Fibroblast of lung (primary cell): ENCODE measurements at regions not wholly inside any gene's neighbourhood (a gene's known extent, or its start where the extent isn't known, plus 50 kb on each side); places are given as distances from the start of the nearest gene placed in this dataset.

Experiments
- DNase-seq, 2 donors: peaks; one replicate each; pipeline versions ENCODE4 v3.0.0 to v3.0.0-alpha.2; 2010; ENCODE audit warnings: low read depth in 2 of 2
- H2AFZ ChIP-seq: 2 replicates; pipeline ENCODE4 v1.5.1; 2012; ENCODE audit warnings: low read length, control low read depth, inconsistent platforms
- H3K27ac ChIP-seq: 2 replicates; pipeline ENCODE4 v1.5.1; 2011; ENCODE audit warnings: low read length, control low read depth; ENCODE audit not compliant: insufficient read depth
- H3K27me3 ChIP-seq: 2 replicates; pipeline ENCODE4 v1.5.1; 2011; ENCODE audit warnings: mild to moderate bottlenecking, low read length; ENCODE audit not compliant: control insufficient read depth, insufficient read depth
- H3K36me3 ChIP-seq: 2 replicates; pipeline ENCODE4 v1.5.1; 2011; ENCODE audit warnings: low read length; ENCODE audit not compliant: control insufficient read depth, insufficient read depth
- H3K4me1 ChIP-seq: 2 replicates; pipeline ENCODE4 v1.5.1; 2011; ENCODE audit warnings: low read length; ENCODE audit not compliant: control insufficient read depth, insufficient read depth; ENCODE audit errors: extremely low read depth
- H3K4me2 ChIP-seq: 2 replicates; pipeline ENCODE4 v1.5.1; 2011; ENCODE audit warnings: low read length, control low read depth; ENCODE audit not compliant: insufficient read depth; ENCODE audit errors: extremely low read depth
- H3K4me3 ChIP-seq, 4 experiments: fragments of 200-600 bp in 1 of 4; sonication (generic) in 1 of 4; replicated peaks in 1 of 4; 2 replicates each; pipeline ENCODE4 v1.5.1; 2011 to 2016; ENCODE audit warnings: low read length in 4 of 4, low read depth in 3 of 4, mild to moderate bottlenecking in 3 of 4, control low read depth in 2 of 4, inconsistent platforms in 1 of 4, mixed read lengths in 1 of 4; ENCODE audit not compliant: insufficient read depth in 1 of 4; ENCODE audit errors: control extremely low read depth in 1 of 4
- H3K79me2 ChIP-seq: 2 replicates; pipeline ENCODE4 v1.5.1; 2012; ENCODE audit warnings: mild to moderate bottlenecking, low read length, inconsistent platforms; ENCODE audit not compliant: control insufficient read depth, insufficient read depth
- H3K9ac ChIP-seq: 2 replicates; pipeline ENCODE4 v1.5.1; 2011; ENCODE audit warnings: mild to moderate bottlenecking, low read length, control low read depth; ENCODE audit not compliant: insufficient read depth
- H3K9me3 ChIP-seq: 2 replicates; pipeline ENCODE4 v1.5.1; 2012; ENCODE audit warnings: low read depth, low read length; ENCODE audit not compliant: control insufficient read depth, insufficient read depth
- H4K20me1 ChIP-seq: 2 replicates; pipeline ENCODE4 v1.5.1; 2011; ENCODE audit warnings: low read length; ENCODE audit not compliant: control insufficient read depth, insufficient read depth; ENCODE audit errors: extremely low read depth
- EZH2 ChIP-seq: IDR thresholded peaks from 2 replicates; pipeline ENCODE4 v1.5.1; 2012; ENCODE audit warnings: low read length, control low read depth, mild to moderate bottlenecking; ENCODE audit errors: missing control alignments
- TF ChIP-seq, protein P1 (sequence below), 2 donors: IDR thresholded peaks in 1 of 2; conservative IDR thresholded peaks in 1 of 2; 1 replicate in 1 of 2; 2 replicates in 1 of 2; pipeline ENCODE4 v1.5.1; 2011 to 2012; ENCODE audit warnings: low read length in 2 of 2, control low read depth in 1 of 2, inconsistent platforms in 1 of 2, low read depth in 1 of 2, mild to moderate bottlenecking in 1 of 2

DNA sequence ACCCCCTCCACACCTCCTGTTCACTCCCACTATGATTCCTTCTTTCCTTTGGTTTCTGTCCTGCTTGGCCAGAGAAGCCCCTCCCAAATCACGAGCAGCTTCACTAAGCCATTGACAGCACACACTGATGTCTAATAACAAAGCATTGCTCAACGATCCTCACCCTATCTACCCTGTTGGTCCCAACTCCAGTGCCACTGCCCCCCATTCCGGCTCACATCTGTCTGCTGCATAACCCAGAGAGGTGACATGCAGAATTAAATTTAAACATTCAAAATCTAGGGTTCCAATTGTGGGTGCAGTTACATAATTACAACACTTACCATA, 236.9 kb downstream of the TTLL7 start:
- Histone ChIP-seq H3K79me2 (no peaks in the 10 kb centered on the region), H3K4me2 (no peak overlapping the region), H3K4me3 (no peak overlapping the region), H2AFZ (no peak overlapping the region), H3K9ac (no peak overlapping the region), H4K20me1 (no peaks in the 10 kb centered on the region), H3K4me1 (no peaks in the 10 kb centered on the region), H3K36me3 (no peaks in the 10 kb centered on the region), H3K9me3 (no peaks in the 10 kb centered on the region), H3K27ac (no peak overlapping the region), H3K27me3 (no peaks in the 10 kb centered on the region)
- TF ChIP-seq, protein P1, sequence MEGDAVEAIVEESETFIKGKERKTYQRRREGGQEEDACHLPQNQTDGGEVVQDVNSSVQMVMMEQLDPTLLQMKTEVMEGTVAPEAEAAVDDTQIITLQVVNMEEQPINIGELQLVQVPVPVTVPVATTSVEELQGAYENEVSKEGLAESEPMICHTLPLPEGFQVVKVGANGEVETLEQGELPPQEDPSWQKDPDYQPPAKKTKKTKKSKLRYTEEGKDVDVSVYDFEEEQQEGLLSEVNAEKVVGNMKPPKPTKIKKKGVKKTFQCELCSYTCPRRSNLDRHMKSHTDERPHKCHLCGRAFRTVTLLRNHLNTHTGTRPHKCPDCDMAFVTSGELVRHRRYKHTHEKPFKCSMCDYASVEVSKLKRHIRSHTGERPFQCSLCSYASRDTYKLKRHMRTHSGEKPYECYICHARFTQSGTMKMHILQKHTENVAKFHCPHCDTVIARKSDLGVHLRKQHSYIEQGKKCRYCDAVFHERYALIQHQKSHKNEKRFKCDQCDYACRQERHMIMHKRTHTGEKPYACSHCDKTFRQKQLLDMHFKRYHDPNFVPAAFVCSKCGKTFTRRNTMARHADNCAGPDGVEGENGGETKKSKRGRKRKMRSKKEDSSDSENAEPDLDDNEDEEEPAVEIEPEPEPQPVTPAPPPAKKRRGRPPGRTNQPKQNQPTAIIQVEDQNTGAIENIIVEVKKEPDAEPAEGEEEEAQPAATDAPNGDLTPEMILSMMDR (conservative IDR thresholded peaks at IDR 0.05 in 1 of 2, IDR thresholded peaks at IDR 0.05 in 1 of 2; ENCODE audit: low read depth in 1 of 2, low read length in 2 of 2), result no peak
- TF ChIP-seq EZH2, result no peak
- no peak for DNase-seq

DNA sequence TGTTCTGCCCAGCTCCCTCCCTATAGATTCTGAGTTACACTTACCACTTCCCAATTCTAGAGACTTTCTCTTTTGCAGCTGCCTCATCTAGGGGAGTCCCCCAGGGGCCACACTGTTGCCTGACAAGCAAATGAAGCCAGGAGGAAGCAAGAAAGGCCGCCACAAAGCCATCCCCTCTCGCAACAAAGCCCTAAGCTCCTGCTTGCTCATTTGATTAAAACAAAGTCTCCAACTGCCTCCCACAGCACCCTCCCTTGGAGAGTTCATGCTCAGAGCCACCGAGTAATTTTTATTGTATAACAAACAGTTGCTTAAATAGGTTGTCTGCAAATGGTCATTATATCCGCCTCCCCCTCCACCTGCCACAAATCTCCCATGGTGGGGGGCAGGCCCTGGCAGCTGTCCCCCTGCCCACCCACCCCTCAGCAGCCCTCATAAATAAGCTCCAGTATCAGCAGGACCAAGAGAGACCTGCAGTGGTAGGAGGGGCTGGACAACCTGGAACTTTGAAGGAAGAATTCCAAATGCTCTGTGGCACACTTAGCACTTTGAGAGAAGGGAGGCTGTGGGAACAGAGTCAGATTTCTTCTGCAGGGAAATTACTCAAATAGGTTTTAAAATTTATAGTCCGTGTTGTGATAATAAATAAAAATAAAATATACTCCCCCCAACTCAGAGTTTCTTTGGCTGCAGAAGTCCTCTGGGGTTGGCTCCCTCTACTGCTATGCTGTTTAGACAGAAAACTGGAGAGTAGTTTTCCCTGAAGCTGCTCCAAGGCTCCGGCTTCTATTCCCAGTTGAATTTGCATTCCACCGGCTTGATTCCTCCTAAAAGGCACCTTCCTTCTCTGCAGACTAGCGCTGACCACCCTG, 237.5 kb downstream of the TTLL7 start:
- Histone ChIP-seq H3K79me2 (no peaks in the 10 kb centered on the region), H3K4me3 (no peak overlapping the region), H2AFZ (no peak overlapping the region), H3K4me2 (no peak overlapping the region), H4K20me1 (no peaks in the 10 kb centered on the region), H3K4me1 (no peaks in the 10 kb centered on the region), H3K27me3 (no peaks in the 10 kb centered on the region), H3K9ac (no peak overlapping the region), H3K36me3 (no peaks in the 10 kb centered on the region), H3K9me3 (no peaks in the 10 kb centered on the region), H3K27ac (no peak overlapping the region)
- DNase-seq, result no peak
- TF ChIP-seq EZH2, result no peak
- TF ChIP-seq, protein P1 (conservative IDR thresholded peaks at IDR 0.05 in 1 of 2, IDR thresholded peaks at IDR 0.05 in 1 of 2; ENCODE audit: low read depth in 1 of 2, low read length in 2 of 2), result no peak

DNA sequence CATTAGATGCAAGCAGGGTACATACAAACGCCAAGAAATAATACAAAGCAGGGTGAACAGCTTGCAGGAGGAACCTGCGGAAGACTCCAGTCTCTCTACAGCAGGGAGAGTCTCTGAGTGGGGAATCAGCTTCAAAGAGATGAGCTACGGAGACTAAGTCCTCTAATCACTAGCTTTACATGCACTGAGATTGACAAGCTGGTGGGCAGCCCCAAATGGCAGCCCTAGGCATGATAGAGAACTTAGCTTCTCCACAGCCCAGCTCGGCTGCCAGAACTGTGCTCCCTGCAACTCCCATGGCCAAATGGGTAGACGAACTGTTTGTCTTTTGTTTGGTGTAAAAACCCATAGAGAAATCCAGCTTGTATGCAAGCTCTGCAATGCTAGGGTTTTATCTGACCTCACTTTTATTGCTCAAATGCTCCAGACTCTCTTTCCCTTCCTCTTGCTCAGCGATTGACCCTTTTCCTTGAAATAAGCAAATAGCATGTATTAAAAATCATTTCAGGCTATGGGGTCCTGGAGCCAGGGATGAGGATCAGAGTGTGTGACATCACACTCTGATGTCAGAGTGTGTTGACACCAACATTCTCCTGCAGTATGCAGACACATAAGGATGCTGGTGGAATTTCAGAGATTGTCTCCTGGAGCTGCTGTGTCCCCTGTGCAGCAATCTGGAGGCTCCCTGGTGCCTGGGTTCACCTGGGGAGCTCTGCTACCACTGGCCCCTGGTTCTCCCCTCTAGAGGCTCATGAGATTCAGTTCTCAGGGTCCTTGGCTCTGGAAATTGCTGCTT, 238.5 kb downstream of the TTLL7 start:
- no peak overlapping the region for H3K4me2 ChIP-seq
- H3K36me3 ChIP-seq, result no peaks in the 10 kb centered on the region
- H3K4me3 ChIP-seq, result no peak overlapping the region
- no peak overlapping the region for H3K9ac ChIP-seq
- no peaks in the 10 kb centered on the region for H3K79me2 ChIP-seq
- no peaks in the 10 kb centered on the region for H3K27me3 ChIP-seq
- no peaks in the 10 kb centered on the region for H3K4me1 ChIP-seq
- no peak for DNase-seq
- no peaks in the 10 kb centered on the region for H4K20me1 ChIP-seq
- no peaks in the 10 kb centered on the region for H3K9me3 ChIP-seq
- H3K27ac ChIP-seq, result no peak overlapping the region
- TF ChIP-seq, protein P1 (conservative IDR thresholded peaks at IDR 0.05 in 1 of 2, IDR thresholded peaks at IDR 0.05 in 1 of 2; ENCODE audit: low read depth in 1 of 2, low read length in 2 of 2), result no peak
- no peak for TF ChIP-seq EZH2
- H2AFZ ChIP-seq, result no peak overlapping the region
